Left kidney (tissue), 1 donor: ENCODE measurements at regions not wholly inside any gene's neighbourhood (a gene's known extent, or its start where the extent isn't known, plus 50 kb on each side); places are given as distances from the start of the nearest gene placed in this dataset.

Source experiments
- DNase-seq: peaks from one replicate; pipeline ENCODE4 v3.0.0-alpha.2; 2013

- no peak for DNase-seq
Observed at GRCh38 chr4:62133977-62134376, 933.9 kb downstream of the ADGRL3 start.

- DNase-seq = no peak
Observed at GRCh38 chr4:62133101-62133897, 933.2 kb downstream of the ADGRL3 start.

- no peak for DNase-seq
Observed at GRCh38 chr4:62131049-62131448, 930.9 kb downstream of the ADGRL3 start.

GRCh38 chr4:62130637-62131036 lies 930.5 kb downstream of the ADGRL3 start:
- DNase-seq = no peak

GRCh38 chr4:62130230-62130629 lies 930.1 kb downstream of the ADGRL3 start:
- no peak for DNase-seq
